K562 (cell line): ENCODE measurements at regions not wholly inside any gene's neighbourhood (a gene's known extent, or its start where the extent isn't known, plus 50 kb on each side); places are given as distances from the start of the nearest gene placed in this dataset.

Experiments used
- ARID3A ChIP-seq: IDR thresholded peaks from 2 replicates; pipeline ENCODE4 v1.6.1; 2012; ENCODE audit warnings: low read depth, low read length, improper control_type of control experiment, borderline replicate concordance
- BACH1 ChIP-seq: fragments of 200-800 bp; sonication (Bioruptor generic); IDR thresholded peaks from 2 replicates; pipeline ENCODE4 v1.6.1; 2016; ENCODE audit warnings: missing genetic modification characterization, missing compliant biosample characterization
- BCLAF1 ChIP-seq, 2 experiments: fragments of 450-650 bp in 1 of 2; IDR thresholded peaks; 2 replicates each; pipeline ENCODE4 v1.6.1; 2011 to 2017; ENCODE audit warnings: low read depth in 2 of 2, antibody characterized with exemption in 1 of 2, borderline replicate concordance in 1 of 2, low read length in 1 of 2, mild to moderate bottlenecking in 1 of 2, mixed read lengths in 1 of 2; ENCODE audit not compliant: control insufficient read depth in 1 of 2
- CTCF ChIP-seq, 3 experiments: IDR thresholded peaks in 2 of 3; conservative IDR thresholded peaks in 1 of 3; 2 replicates each; pipeline ENCODE4 v1.5.1; 2011 to 2012; ENCODE audit warnings: low read length in 3 of 3, mild to moderate bottlenecking in 3 of 3, control low read depth in 2 of 3, improper control_type of control experiment in 1 of 3, inconsistent platforms in 1 of 3, low read depth in 1 of 3, mixed read lengths in 1 of 3, moderate library complexity in 1 of 3; ENCODE audit not compliant: insufficient read depth in 2 of 3
- E2F1 ChIP-seq: sonication (generic); formaldehyde crosslinking; IDR thresholded peaks from 2 replicates; pipeline ENCODE4 v1.8.1; 2023; ENCODE audit warnings: mild to moderate bottlenecking, missing genetic modification reagents, moderate library complexity
- ETS1 ChIP-seq: conservative IDR thresholded peaks from 2 replicates; pipeline ENCODE4 v1.6.1; 2011; ENCODE audit warnings: low read depth, mild to moderate bottlenecking, low read length; ENCODE audit not compliant: control insufficient read depth
- KLF10 ChIP-seq: fragments of 250-450 bp; sonication (Bioruptor Pico); IDR thresholded peaks from 2 replicates; pipeline ENCODE4 v1.6.1; 2021; ENCODE audit warnings: matching md5 sums
- MCM7 ChIP-seq, 2 experiments: fragments of 450-650 bp; IDR thresholded peaks; 2 replicates each; pipeline ENCODE4 v1.6.1; 2016 to 2018
- NFIC ChIP-seq: fragments of 450-650 bp; IDR thresholded peaks from 2 replicates; pipeline ENCODE4 v1.6.1; 2017; ENCODE audit warnings: mild to moderate bottlenecking, inconsistent platforms
- REST ChIP-seq, 2 experiments: fragments of 450-650 bp; formaldehyde crosslinking in 1 of 2; IDR thresholded peaks; 2 replicates each; pipeline versions ENCODE4 v1.4.0 to v1.6.1; 2014 to 2020; ENCODE audit warnings: mild to moderate bottlenecking in 2 of 2, borderline replicate concordance in 1 of 2, low read depth in 1 of 2
- TCF7L2 ChIP-seq: fragments of 150-350 bp; IDR thresholded peaks from 2 replicates; pipeline ENCODE4 v1.6.1; 2016; ENCODE audit warnings: low read depth, mild to moderate bottlenecking, low read length, moderate library complexity
- TEAD2 ChIP-seq: fragments of 450-650 bp; IDR thresholded peaks from 2 replicates; pipeline ENCODE4 v1.6.1; 2016; ENCODE audit warnings: missing genetic modification characterization, control low read depth, missing compliant biosample characterization
- ZNF584 ChIP-seq: fragments of 200-800 bp; sonication (Bioruptor generic); IDR thresholded peaks from 2 replicates; pipeline ENCODE4 v1.6.1; 2016; ENCODE audit warnings: low read depth, mild to moderate bottlenecking, missing genetic modification characterization, missing compliant biosample characterization

GRCh38 chr12:92335831-92336230 is 190.2 kb upstream of the BTG1 start:
- TF ChIP-seq ARID3A = no peak
- no peak for TF ChIP-seq CTCF (IDR thresholded peaks at IDR 0.05 in 2 of 3, conservative IDR thresholded peaks at IDR 0.05 in 1 of 3; ENCODE audit: insufficient read depth in 2 of 3, low read depth in 1 of 3, low read length in 3 of 3)
- TF ChIP-seq TCF7L2 = no peak
- TF ChIP-seq NFIC = no peak
- TF ChIP-seq MCM7 (IDR thresholded peaks at IDR 0.05) = no peak
- TF ChIP-seq REST (IDR thresholded peaks at IDR 0.05; ENCODE audit: borderline replicate concordance) = no peak
- no peak for TF ChIP-seq REST (CRISPR knock-in tag; IDR thresholded peaks at IDR 0.05; ENCODE audit: low read depth)
- TF ChIP-seq E2F1 (CRISPR knock-in tag) = no peak
- no peak for TF ChIP-seq ETS1
- no peak for TF ChIP-seq TEAD2
- TF ChIP-seq ZNF584 (CRISPR knock-in tag) = no peak
- no peak for TF ChIP-seq KLF10
- no peak for TF ChIP-seq BCLAF1 (IDR thresholded peaks at IDR 0.05; ENCODE audit: borderline replicate concordance in 1 of 2, control insufficient read depth in 1 of 2, low read depth in 2 of 2, low read length in 1 of 2)
- no peak for TF ChIP-seq BACH1 (tag)
